KMS-11 (cell line): ENCODE measurements at regions not wholly inside any gene's neighbourhood (a gene's known extent, or its start where the extent isn't known, plus 50 kb on each side); places are given as distances from the start of the nearest gene placed in this dataset.

Experiments
- H2AFZ ChIP-seq: fragments of 200-600 bp; sonication (generic); 2 replicates; pipeline ENCODE4 v1.6.1; 2016; ENCODE audit warnings: antibody characterized with exemption, mixed run types, low read depth
- H3K27ac ChIP-seq: fragments of 200-600 bp; sonication (generic); 2 replicates; pipeline ENCODE4 v1.6.1; 2016; ENCODE audit warnings: mild to moderate bottlenecking, mixed run types
- H3K27me3 ChIP-seq: fragments of 200-600 bp; sonication (generic); 2 replicates; pipeline ENCODE4 v1.6.1; 2017; ENCODE audit warnings: mild to moderate bottlenecking, low read depth, mixed run types, moderate library complexity; ENCODE audit not compliant: insufficient read depth
- H3K36me3 ChIP-seq: fragments of 200-600 bp; sonication (generic); 2 replicates; pipeline ENCODE4 v1.6.1; 2017; ENCODE audit warnings: mild to moderate bottlenecking, mixed run types; ENCODE audit not compliant: insufficient read depth
- H3K4me1 ChIP-seq: fragments of 200-600 bp; sonication (generic); 2 replicates; pipeline ENCODE4 v1.6.1; 2016; ENCODE audit warnings: mild to moderate bottlenecking, low read depth, mixed run types; ENCODE audit not compliant: poor library complexity, severe bottlenecking
- H3K4me2 ChIP-seq: fragments of 200-600 bp; sonication (generic); 2 replicates; pipeline ENCODE4 v1.7.0; 2016; ENCODE audit warnings: mild to moderate bottlenecking, mixed run types
- H3K4me3 ChIP-seq: fragments of 200-600 bp; sonication (generic); IDR thresholded peaks from 2 replicates; pipeline ENCODE4 v1.6.1; 2017; ENCODE audit warnings: low read depth, low read length, mixed read lengths; ENCODE audit not compliant: insufficient read depth
- H3K79me2 ChIP-seq: fragments of 200-600 bp; sonication (generic); 2 replicates; pipeline ENCODE4 v1.6.1; 2016; ENCODE audit warnings: low read depth, mixed run types; ENCODE audit not compliant: insufficient read depth
- H3K9ac ChIP-seq: fragments of 200-600 bp; sonication (generic); 2 replicates; pipeline ENCODE4 v1.6.1; 2016; ENCODE audit warnings: mild to moderate bottlenecking, mixed run types
- H4K20me1 ChIP-seq: fragments of 200-600 bp; sonication (generic); 2 replicates; pipeline ENCODE4 v1.6.1; 2016; ENCODE audit warnings: mild to moderate bottlenecking, mixed run types; ENCODE audit not compliant: insufficient read depth
- TF ChIP-seq, protein P1 (sequence below): fragments of 200-600 bp; sonication (generic); conservative IDR thresholded peaks from 2 replicates; pipeline ENCODE4 v1.6.1; 2017; ENCODE audit warnings: low read depth, mild to moderate bottlenecking, antibody characterized with exemption, low read length, moderate library complexity, mixed read lengths

DNA sequence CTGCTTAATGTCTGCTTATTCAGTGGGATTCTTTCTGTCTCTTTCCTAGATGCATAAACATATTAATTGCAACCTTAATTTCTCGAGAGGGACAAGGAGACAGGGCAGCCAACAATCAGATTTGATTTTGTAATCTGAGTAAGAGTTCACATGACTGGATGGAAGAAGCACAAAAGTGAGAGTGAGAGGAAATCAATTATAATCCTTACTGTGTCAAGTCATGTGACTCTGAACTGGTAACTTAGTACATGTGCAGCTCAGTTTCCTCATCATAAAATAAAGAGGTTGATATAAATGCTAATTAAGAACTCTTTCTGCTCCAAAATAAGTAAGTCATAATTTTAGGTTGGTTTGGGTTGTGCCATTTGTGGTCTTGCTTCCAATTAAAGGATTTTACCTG, 439.5 kb downstream of the AMY1C start:
- H2AFZ ChIP-seq = no peak overlapping the region
- H3K36me3 ChIP-seq = no peaks in the 10 kb centered on the region
- H3K27ac ChIP-seq = no peak overlapping the region
- H4K20me1 ChIP-seq = no peaks in the 10 kb centered on the region
- H3K4me3 ChIP-seq = no peak overlapping the region
- H3K4me1 ChIP-seq = no peaks in the 10 kb centered on the region
- TF ChIP-seq, protein P1, sequence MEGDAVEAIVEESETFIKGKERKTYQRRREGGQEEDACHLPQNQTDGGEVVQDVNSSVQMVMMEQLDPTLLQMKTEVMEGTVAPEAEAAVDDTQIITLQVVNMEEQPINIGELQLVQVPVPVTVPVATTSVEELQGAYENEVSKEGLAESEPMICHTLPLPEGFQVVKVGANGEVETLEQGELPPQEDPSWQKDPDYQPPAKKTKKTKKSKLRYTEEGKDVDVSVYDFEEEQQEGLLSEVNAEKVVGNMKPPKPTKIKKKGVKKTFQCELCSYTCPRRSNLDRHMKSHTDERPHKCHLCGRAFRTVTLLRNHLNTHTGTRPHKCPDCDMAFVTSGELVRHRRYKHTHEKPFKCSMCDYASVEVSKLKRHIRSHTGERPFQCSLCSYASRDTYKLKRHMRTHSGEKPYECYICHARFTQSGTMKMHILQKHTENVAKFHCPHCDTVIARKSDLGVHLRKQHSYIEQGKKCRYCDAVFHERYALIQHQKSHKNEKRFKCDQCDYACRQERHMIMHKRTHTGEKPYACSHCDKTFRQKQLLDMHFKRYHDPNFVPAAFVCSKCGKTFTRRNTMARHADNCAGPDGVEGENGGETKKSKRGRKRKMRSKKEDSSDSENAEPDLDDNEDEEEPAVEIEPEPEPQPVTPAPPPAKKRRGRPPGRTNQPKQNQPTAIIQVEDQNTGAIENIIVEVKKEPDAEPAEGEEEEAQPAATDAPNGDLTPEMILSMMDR = no peak
- H3K27me3 ChIP-seq = no peaks in the 10 kb centered on the region
- H3K4me2 ChIP-seq = no peak overlapping the region
- no peaks in the 10 kb centered on the region for H3K79me2 ChIP-seq
- no peak overlapping the region for H3K9ac ChIP-seq

- Histone ChIP-seq H3K27ac (no peak overlapping the region), H3K27me3 (no peaks in the 10 kb centered on the region), H4K20me1 (no peaks in the 10 kb centered on the region), H2AFZ (no peak overlapping the region), H3K36me3 (no peaks in the 10 kb centered on the region), H3K4me2 (no peak overlapping the region), H3K79me2 (no peaks in the 10 kb centered on the region), H3K4me1 (no peaks in the 10 kb centered on the region), H3K4me3 (no peak overlapping the region), H3K9ac (no peak overlapping the region)
- TF ChIP-seq, protein P1 = no peak
These were observed 441.1 kb downstream of the AMY1C start for GRCh38 chr1:104190821-104191220.

GRCh38 chr1:104195395-104195794, 445.7 kb downstream of the AMY1C start:
- H3K4me2 ChIP-seq = no peak overlapping the region
- no peak overlapping the region for H3K27ac ChIP-seq
- no peak overlapping the region for H3K4me3 ChIP-seq
- no peak overlapping the region for H2AFZ ChIP-seq
- H3K36me3 ChIP-seq = no peaks in the 10 kb centered on the region
- H4K20me1 ChIP-seq = no peaks in the 10 kb centered on the region
- H3K4me1 ChIP-seq = no peaks in the 10 kb centered on the region
- no peaks in the 10 kb centered on the region for H3K79me2 ChIP-seq
- no peaks in the 10 kb centered on the region for H3K27me3 ChIP-seq
- TF ChIP-seq, protein P1 = no peak
- no peak overlapping the region for H3K9ac ChIP-seq

GRCh38 chr1:104196136-104196535, 446.4 kb downstream of the AMY1C start:
- no peak overlapping the region for H3K9ac ChIP-seq
- no peak overlapping the region for H3K4me3 ChIP-seq
- no peaks in the 10 kb centered on the region for H3K27me3 ChIP-seq
- no peak overlapping the region for H3K27ac ChIP-seq
- TF ChIP-seq, protein P1 = no peak
- no peaks in the 10 kb centered on the region for H3K4me1 ChIP-seq
- no peaks in the 10 kb centered on the region for H3K36me3 ChIP-seq
- H3K79me2 ChIP-seq = no peaks in the 10 kb centered on the region
- no peak overlapping the region for H3K4me2 ChIP-seq
- H4K20me1 ChIP-seq = no peaks in the 10 kb centered on the region
- no peak overlapping the region for H2AFZ ChIP-seq
